ENCODE measurements at regions not wholly inside any gene's neighbourhood (a gene's known extent, or its start where the extent isn't known, plus 50 kb on each side); places are given as distances from the start of the nearest gene placed in this dataset.
"Not testable (repeated sequence)": the region's sequence is repeated elsewhere in the genome, so short reads cannot be mapped to it uniquely, and the experiment has no call there.

- DNase-seq = no peak
These were observed 131.1 kb downstream of the JRKL start for GRCh38 chr11:96520939-96521338.

- DNase-seq = peak; percentile 28
These were observed 133.8 kb downstream of the JRKL start for GRCh38 chr11:96523656-96524055.

DNA sequence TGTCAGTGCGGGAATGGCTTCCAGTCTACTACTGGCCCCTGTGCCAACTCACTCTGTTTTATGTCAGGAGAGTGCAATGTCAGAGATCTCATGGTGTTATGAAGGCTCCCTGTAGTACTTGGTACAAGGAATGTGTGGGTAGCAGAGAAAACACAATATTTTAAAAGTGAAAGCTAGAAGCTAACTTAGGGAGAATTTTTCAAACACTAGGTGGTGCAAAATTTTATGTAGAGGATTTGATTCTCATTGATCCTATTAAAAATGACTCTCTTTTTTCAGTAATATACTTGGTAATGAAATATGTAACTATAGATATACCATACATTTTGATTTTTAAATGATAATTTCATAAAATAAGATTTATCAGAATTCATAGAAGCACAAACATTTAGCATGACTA lies 134.7 kb downstream of the JRKL start:
- no peak for DNase-seq

DNA sequence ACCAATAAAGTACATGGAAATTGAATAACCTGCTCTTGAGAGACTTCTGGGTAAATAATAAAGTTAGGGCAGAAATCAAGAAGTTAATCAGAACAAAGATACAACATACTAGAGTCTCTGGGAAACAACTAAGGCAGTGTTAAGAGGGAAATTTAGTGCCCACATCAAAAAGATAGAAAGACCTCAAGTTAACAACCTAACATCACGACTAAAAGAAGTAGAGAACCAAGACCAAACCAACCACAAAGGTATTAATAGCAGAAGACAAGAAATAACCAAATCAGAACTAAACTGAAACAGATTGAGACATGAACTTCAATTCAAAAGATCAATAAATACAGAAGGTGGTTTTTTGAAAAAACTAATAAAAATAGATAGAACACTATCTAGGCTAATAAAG lies 140.7 kb downstream of the JRKL start:
- no peak for DNase-seq

DNA sequence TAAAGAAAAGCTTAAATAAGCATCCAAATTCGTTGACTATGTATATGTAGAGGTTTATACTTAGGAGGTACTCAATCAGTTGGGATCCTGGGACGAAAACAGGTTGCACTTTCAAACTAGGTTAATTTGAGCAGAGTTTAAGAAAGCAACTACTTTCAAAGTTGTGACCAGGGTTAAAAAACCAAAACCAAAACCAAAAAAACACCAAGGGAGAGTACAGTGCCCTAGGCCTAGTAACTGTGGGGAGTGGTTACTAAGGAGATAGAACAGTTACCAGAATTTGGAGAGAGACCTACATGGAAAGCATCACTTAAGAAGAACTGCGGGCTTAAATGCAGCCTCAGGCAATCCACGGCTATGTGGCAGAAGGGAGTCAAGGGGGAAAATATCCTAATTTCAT lies 148.3 kb downstream of the JRKL start:
- no peak for DNase-seq

- DNase-seq = no peak
These were observed 148.8 kb downstream of the JRKL start for GRCh38 chr11:96538622-96539021.

DNA sequence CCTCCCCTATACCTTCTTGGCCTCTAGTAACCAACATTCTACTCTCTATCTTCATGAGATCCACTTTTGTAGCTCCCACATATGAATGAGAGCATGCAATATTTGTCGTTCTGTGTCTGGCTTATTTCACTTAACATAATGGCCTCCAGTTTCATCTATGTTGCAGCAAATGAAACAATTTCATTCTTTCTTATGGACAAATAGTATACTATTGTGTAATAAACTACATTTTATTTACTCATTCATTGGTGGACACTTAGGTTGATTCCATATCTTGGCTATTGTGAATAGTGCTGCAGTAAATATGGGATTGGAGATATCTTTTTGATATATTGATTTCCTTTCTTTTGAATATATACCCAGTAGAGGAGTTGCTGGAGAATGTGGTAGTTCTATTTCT lies 151.1 kb downstream of the JRKL start:
- DNase-seq = no peak

DNA sequence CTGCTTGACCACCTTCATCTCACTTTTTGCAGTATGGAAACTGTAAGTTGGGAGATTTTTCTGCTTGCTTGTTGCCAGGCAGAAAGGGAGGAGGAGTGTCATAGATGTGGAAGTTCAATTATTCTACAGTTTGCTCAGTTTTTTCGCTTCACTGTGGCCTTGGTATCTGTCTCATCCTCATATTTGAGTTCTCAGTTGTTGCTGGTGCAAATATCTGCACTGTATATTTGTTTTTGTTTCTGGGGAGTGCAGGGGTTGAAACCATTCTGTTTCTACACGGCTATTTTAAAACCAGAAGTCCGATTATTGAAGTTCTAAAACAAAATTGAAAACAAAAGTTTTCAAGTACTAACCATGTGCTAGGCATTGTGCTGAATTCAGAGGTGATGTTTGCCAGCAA lies 153.4 kb downstream of the JRKL start:
- no peak for DNase-seq

GRCh38 chr11:96545192-96545591 lies 155.4 kb downstream of the JRKL start:
- not testable (repeated sequence) for DNase-seq

- DNase-seq = no peak
These were observed 161.3 kb downstream of the JRKL start for GRCh38 chr11:96551136-96551535.

GRCh38 chr11:96554236-96554820 lies 164.5 kb downstream of the JRKL start:
- DNase-seq = no peak

DNA sequence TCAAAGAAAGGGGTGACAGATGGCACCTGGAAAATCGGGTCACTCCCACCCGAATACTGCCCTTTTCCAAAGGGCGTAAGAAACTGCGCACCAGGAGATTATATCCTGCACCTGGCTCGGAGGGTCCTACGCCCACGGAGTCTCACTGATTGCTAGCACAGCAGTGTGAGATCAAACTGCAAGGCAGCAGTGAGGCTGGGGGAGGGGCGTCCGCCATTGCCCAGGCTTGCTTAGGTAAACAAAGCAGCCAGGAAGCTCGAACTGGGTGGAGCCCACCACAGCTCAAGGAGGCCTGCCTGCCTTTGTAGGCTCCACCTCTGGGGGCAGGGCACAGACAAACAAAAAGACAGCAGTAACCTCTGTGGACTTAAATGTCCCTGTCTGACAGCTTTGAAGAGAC lies 166.0 kb downstream of the JRKL start:
- not testable (repeated sequence) for DNase-seq

- not testable (repeated sequence) for DNase-seq
These were observed 170.9 kb downstream of the JRKL start for GRCh38 chr11:96560727-96561126.

- DNase-seq = no peak
These were observed 177.4 kb downstream of the JRKL start for GRCh38 chr11:96567176-96567575.

GRCh38 chr11:96567667-96568066 lies 177.9 kb downstream of the JRKL start:
- no peak for DNase-seq

GRCh38 chr11:96576383-96576782 lies 186.6 kb downstream of the JRKL start:
- DNase-seq = no peak

DNA sequence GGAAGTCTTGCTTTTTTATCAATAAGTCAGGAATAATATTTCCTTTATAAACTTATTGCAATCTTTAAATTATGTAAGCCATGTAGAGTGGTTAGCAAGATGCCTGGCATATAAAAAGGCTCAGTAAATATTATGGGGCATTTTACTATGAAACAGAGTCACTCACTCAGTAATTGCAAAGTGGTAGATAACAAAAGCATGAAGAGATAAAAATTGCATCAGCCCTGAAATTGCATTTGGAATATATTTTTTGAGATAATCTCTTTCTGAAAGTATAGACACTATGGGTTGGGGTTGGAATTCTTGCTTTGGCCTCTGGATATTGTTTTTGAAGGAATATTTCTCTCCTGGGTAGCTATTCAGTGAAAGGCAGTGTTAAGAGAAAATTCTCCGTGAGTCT lies 188.6 kb downstream of the JRKL start:
- DNase-seq = no peak

GRCh38 chr11:96579656-96580055 lies 189.8 kb downstream of the JRKL start:
- no peak for DNase-seq

DNA sequence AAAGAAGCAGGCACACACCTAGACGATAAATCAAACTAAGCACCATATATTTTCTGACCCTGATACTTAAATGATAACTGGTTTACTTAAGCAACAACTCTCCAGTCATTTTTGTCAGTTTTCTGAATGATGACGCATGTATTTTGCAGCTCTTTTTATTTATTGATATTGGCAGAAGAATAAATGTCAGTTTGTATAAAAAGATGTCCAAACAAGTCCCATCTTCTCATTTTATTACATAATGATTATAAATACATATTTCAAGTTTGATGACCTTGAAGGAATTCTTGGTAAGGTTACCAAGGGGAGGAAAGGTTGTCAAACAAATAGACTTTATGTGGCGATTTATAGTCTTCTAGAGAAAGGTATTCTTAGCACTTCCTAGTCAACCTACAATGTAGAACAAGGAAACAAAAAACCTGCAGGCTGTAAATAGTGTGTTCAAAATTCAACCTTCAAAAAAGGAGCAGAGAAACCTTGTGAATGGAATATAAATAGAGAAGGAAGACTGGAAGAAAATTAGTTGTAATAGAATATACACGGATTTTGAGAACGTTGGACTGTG lies 190.7 kb downstream of the JRKL start:
- no peak for DNase-seq

- DNase-seq = not testable (repeated sequence)
These were observed 196.4 kb downstream of the JRKL start for GRCh38 chr11:96585944-96586880.

GRCh38 chr11:96588793-96589192 lies 199.0 kb downstream of the JRKL start:
- not testable (repeated sequence) for DNase-seq

GRCh38 chr11:96595011-96595410 lies 205.2 kb downstream of the JRKL start:
- no peak for DNase-seq

All from muscle of arm (tissue), 1 donor.